GM18873 (cell line): ENCODE measurements at regions not wholly inside any gene's neighbourhood (a gene's known extent, or its start where the extent isn't known, plus 50 kb on each side); places are given as distances from the start of the nearest gene placed in this dataset.

Source experiments
- ATAC-seq: cut with Tn5 transposase; IDR thresholded peaks from one replicate; pipeline ENCODE4 v1.9.1; 2021; ENCODE audit warnings: mild to moderate bottlenecking, moderate library complexity, moderate number of reproducible peaks; ENCODE audit not compliant: unreplicated experiment, low FRiP score

GRCh38 chr18:43481069-43481468, 203.8 kb upstream of the SYT4 start:
- no peak for ATAC-seq

DNA sequence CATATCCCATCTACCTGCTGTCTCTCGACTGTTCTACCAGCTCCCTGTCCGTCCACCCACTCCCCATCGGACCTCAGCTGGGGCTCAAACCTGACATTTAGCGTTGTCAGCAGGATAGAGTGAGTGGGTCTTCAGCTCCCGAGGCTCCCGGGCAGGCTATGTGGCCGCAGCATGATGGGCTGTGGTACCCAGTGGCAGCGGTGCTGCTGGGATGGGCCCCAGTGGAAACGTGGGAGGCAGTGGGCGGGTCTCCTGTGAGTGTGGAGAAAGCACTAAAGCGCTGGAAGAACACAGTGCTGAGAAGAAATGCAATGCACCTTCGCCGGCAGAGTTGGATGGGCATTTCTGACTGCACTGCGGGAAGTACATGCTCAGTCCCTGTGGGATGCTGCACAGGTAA, 204.8 kb upstream of the SYT4 start:
- ATAC-seq: no peak

DNA sequence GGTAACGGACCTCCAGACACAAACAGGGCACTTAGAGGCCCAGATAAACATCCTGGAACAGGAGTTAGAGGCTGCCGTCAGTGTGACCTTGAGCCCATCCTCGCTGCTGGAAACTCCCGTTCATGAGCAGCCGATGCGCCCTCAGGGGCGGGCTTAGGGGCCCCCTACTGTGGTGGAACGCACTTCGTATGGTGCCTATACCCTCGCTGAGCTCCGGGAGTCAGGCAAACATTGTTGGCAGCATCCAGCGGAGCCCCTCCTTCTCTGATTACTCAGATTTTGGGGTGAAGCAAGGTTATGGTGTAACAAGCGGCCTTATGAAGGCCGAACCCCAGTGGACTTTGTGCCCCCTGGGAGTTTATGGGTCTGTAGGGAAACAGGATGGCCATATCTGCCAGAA, 205.3 kb upstream of the SYT4 start:
- no peak for ATAC-seq

GRCh38 chr18:43484710-43485109, 207.4 kb upstream of the SYT4 start:
- ATAC-seq: no peak

GRCh38 chr18:43485545-43485963, 208.3 kb upstream of the SYT4 start:
- no peak for ATAC-seq

DNA sequence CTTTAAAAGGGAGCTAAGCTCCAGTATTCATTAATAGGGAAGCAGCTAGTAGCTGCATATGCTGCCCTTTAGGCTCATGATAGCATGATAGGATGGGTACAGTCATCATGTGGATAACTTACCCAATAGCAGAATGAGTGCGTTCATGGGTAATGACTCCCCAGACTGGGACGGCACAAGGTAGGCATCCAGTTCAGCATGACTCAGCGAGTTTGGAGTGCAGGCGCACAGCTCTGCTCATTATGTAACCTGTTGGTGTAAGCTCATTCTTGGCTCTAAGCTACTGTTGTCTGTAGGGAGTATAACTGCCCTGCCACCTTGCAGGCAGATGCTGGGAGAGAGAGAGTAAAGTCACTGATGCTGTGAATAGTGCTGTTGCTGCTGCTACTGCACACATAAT, 209.2 kb upstream of the SYT4 start:
- no peak for ATAC-seq

DNA sequence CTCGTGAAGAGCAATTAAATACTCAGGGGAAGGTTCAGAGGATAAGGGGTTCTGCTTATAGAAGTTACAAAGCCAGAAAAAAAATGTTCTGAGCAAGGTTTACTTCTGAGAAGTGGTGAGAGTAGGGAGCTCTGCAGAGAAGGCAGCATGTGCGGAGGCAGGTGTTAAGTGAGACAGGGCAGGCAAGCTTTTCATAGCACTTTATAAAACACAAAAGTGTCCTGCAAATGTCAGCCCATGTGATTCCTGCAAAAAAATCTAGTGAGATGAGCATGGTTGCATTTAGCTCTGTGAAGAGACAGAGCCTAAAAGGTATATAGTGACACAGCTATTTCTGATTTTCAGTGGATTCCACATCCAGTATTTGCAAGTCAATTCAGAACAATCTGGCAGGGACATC, 223.8 kb upstream of the SYT4 start:
- ATAC-seq: no peak

GRCh38 chr18:43506935-43507334, 229.6 kb upstream of the SYT4 start:
- no peak for ATAC-seq

DNA sequence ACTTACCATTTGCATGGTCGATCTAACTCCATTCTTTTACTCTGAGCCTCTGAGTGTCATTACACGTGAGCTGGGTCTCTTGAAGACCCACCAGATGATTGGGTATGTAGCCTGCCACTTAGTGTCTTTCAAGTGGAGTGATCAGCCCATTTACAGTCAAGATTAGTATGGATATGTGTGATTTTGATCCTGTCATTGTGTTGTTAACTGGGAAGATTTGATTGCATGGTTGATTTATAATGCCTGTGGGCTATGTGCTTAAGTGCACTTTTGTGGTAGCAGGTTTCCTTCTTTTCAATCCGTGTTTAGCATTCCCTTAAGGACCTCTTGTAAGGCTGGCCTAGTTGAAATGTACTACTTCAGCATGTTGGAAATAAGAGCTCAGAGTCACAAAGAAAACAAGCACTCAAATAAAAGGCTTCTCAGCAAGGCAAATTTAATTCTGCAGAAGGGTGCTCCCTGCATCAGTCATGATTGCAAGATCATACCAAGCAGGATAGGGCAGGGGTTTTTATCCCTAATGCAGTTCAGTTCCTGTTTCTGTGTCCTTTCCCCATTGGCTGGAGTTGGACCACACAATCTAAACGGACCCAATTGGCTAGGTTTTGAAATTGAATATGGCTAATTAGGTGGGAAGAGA, 230.7 kb upstream of the SYT4 start:
- no peak for ATAC-seq

DNA sequence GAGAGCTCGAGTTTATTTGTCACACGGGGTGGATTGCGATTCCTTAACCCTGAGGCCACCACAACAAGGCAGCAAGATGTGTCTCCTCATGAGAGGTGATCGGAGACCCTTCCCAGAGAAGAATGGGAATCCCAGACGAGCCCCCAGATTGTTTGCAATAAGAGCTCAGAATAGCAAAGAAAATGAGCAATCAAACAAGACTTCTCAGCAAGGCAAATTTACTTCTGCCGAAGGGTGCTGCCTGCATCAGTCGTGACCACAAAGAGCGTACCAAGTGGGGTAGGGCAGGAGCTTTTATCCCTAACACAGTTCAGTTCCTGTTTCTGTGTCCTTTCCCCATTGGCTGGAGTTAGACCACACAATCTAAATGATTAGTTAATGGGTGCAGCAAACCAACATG, 237.5 kb upstream of the SYT4 start:
- no peak for ATAC-seq

DNA sequence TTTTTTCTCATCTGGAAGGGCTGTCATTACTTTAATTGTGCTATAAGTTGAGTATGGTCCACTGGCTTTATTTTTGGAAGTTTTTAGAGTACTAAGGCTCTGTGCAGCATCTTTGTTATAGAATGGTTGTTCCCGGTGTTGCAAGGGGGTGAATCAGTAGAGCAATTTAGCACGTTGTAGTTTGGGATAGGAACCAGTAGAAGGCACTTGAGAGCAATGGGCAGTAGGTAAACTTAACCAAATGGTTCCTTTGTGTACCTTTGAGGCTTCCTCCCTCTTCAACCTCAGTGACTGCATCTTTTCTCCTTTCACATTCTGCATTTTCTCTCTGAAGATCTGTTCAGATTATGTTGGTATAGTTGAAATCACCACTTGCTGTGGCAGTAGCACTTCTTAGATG, 238.2 kb upstream of the SYT4 start:
- ATAC-seq: no peak

GRCh38 chr18:43524260-43524659, 247.0 kb upstream of the SYT4 start:
- ATAC-seq: no peak

DNA sequence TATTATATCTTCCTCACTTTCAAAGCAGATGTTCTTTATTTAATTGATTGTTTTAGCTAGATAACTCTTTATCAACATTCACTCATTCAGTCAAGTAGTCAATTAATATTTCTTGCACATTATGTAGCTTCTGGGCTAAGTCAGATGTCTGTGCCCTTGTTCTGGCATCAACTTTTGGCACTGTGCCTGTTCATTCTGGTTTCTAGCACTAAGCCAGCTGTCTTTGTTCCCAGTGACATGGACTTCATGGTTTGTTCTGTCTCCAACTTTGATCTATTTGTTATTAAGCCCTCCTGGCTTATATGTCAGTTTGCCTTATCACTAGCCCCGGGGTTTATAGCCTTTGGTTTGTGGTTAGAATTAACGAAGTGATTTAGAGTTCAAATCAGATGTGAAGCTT, 247.9 kb upstream of the SYT4 start:
- ATAC-seq: no peak

DNA sequence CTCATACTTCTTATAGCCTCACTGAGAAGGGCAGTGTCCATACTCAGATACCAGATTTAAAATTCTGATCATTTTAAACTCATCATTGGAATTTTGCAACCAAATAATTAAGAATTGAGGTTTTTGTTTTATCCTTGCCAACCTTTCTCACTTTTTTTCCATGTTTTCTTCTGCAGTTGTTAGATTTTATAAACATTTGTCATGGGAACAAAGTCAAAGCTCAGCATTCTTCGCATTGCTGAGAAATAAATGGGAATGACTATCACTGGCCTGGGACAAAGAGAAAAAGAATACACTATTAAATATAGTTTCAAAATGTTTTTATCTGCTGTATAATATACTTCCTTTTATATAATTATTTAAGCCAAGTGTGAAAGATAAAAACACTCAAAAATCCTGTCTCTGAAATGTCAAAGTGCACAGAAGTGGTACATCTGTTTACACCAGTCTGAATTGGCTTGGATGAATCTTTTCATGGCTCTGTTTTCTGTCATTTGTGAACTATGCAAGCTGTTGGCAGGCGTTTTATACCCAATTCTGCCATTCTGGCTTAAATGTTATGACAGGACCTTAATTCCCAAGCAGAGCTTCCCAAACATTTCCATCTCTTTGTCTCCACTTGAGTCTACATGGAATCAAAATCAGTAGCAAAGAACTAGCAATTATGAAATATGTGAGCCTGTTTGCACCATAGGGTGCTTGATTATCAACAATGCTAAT, 249.3 kb upstream of the SYT4 start:
- ATAC-seq: no peak

GRCh38 chr18:43531438-43531837, 254.1 kb upstream of the SYT4 start:
- no peak for ATAC-seq

GRCh38 chr18:43533371-43533770, 256.1 kb upstream of the SYT4 start:
- ATAC-seq: no peak

GRCh38 chr18:43534511-43534910, 257.2 kb upstream of the SYT4 start:
- no peak for ATAC-seq

- no peak for ATAC-seq
Observed at GRCh38 chr18:43539862-43540261, 262.6 kb upstream of the SYT4 start.

DNA sequence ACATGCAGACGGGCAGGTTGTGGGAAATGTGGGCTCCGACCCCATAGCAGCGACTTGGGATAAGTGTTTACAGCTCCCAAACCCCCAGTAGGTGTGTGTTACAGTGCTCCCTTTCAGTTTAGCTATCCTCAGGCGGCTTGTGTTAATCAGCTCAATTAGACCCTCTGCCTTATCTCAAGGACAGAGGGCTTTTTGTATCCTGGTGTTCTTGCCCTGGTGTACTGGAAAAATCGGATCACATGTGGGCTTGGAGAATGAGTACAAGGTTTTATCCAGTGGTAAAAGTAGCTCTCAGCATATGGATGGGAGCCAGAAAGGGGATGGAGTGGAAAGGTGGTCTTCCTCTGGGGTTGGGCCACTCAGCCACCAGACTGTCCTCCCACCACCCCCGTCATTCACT, 264.7 kb upstream of the SYT4 start:
- ATAC-seq: no peak

- no peak for ATAC-seq
Observed at GRCh38 chr18:43543236-43543635, 265.9 kb upstream of the SYT4 start.

DNA sequence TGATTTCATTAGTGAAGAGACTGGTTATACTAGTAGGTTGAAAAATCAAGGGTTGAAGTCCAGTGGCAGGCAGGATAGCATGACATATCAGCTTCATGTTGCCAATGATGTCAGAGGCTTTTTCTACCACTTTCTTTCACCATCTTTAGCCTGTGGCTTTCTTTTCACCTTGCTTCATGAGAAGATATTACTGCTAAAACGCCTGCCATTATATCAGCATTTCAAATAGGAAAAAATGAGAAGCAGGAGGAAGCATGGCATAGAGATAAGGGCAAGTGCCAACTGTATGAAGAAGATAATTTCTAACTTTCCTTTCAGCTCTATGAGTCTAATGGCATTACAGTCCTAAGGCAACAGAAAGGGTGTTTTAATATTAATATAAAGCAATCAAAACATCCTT, 270.2 kb upstream of the SYT4 start:
- ATAC-seq: no peak

DNA sequence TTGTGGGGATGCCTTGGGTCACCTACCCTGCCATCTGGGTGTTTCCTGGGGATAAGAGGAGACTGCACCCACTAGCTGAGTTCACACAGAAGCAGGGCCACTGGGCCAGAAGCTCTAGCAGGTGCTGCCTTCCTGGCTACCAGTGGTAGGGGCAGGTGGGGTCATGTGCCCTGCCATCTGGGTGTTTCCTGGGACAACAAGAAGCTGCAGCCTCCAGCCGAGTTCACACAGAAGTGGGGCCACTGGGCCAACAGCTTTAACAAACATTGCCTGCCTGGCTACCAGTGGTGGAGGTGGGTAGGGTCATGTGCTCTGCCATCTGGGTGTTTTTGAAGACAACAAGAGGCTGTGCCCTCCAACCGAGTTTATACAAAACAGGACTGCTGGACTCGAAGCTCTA, 282.2 kb upstream of the SYT4 start:
- ATAC-seq: no peak
